ENCODE measurements at regions not wholly inside any gene's neighbourhood (a gene's known extent, or its start where the extent isn't known, plus 50 kb on each side); places are given as distances from the start of the nearest gene placed in this dataset.

GRCh38 chr4:101458473-101458872 lies 111.1 kb upstream of the PPP3CA start:
- Mint-ChIP-seq H3K36me3 (ENCODE audit: low read depth) (peaks cover 6% of the 10 kb centered on the region; the same call in 2 of the 3 replicates), H3K27ac (no peak overlapping the region), H3K9me3 (peaks cover 19% of the 10 kb centered on the region; the same call in 2 of the 3 replicates), H3K4me3 (no peak overlapping the region), H3K4me1 (no peaks in the 10 kb centered on the region), H3K27me3 (ENCODE audit: insufficient read depth, low read depth, poor library complexity) (peaks cover 2% of the 10 kb centered on the region)
- peaks cover 11% of the 10 kb centered on the region; the same call in 1 of the 2 replicates for H3K9me2 ChIP-seq (ENCODE audit: insufficient read depth)
- no peak for DNase-seq (ENCODE audit: low spot score)
- H3K36me3 ChIP-seq (ENCODE audit: insufficient read depth) = no peaks in the 10 kb centered on the region
- H3F3A ChIP-seq (replicated peaks; ENCODE audit: low read depth) = no peaks in the 10 kb centered on the region
- no peaks in the 10 kb centered on the region for H3K27me3 ChIP-seq (ENCODE audit: insufficient read depth)
- H3K79me2 ChIP-seq (replicated peaks; ENCODE audit: insufficient read depth) = no peaks in the 10 kb centered on the region
- no peak for ATAC-seq
- H2AFZ ChIP-seq = no peak overlapping the region
- no peaks in the 10 kb centered on the region for H4K20me1 ChIP-seq (replicated peaks; ENCODE audit: insufficient read depth)
- TF ChIP-seq ETS1 (IDR thresholded peaks at IDR 0.05) (no peak), CREB1 (CRISPR knock-in tag; IDR thresholded peaks at IDR 0.05; ENCODE audit: low read depth) (no peak), JUNB (IDR thresholded peaks at IDR 0.05; ENCODE audit: unreplicated experiment) (no peak), CTCF (conservative IDR thresholded peaks at IDR 0.05; ENCODE audit: low read depth in 2 of 2) (no peak), ZNF331 (CRISPR knock-in tag; IDR thresholded peaks at IDR 0.05; ENCODE audit: low read depth) (no peak), REST (IDR thresholded peaks at IDR 0.05; ENCODE audit: unreplicated experiment) (no peak)
- H3K4me3 ChIP-seq = no peak overlapping the region
- no peak overlapping the region for H3K4me2 ChIP-seq
- H3K4me1 ChIP-seq (ENCODE audit: insufficient read depth) = no peaks in the 10 kb centered on the region
- H3K27ac ChIP-seq (ENCODE audit: low read depth) = no peak overlapping the region

GRCh38 chr4:101451086-101451485 lies 103.8 kb upstream of the PPP3CA start:
- Histone ChIP-seq H3K4me2 (no peak overlapping the region), H3K27ac (ENCODE audit: low read depth) (no peak overlapping the region), H3K4me1 (ENCODE audit: insufficient read depth) (no peaks in the 10 kb centered on the region), H2AFZ (0 out of 2 replicates have a peak overlapping the region, but pooled peaks have one; percentile 26), H3K27me3 (ENCODE audit: insufficient read depth) (no peaks in the 10 kb centered on the region), H3K9me2 (ENCODE audit: insufficient read depth) (no peaks in the 10 kb centered on the region), H4K20me1 (replicated peaks; ENCODE audit: insufficient read depth) (no peaks in the 10 kb centered on the region), H3K79me2 (replicated peaks; ENCODE audit: insufficient read depth) (no peaks in the 10 kb centered on the region), H3F3A (replicated peaks; ENCODE audit: low read depth) (no peaks in the 10 kb centered on the region), H3K4me3 (no peak overlapping the region), H3K36me3 (ENCODE audit: insufficient read depth) (no peaks in the 10 kb centered on the region)
- TF ChIP-seq ZNF331 (CRISPR knock-in tag; IDR thresholded peaks at IDR 0.05; ENCODE audit: low read depth) (no peak), NANOG (IDR thresholded peaks at IDR 0.05; ENCODE audit: borderline replicate concordance) (no peak), STAT1 (IDR thresholded peaks at IDR 0.05; ENCODE audit: unreplicated experiment) (no peak), ZNF114 (CRISPR knock-in tag; IDR thresholded peaks at IDR 0.05) (no peak), REST (IDR thresholded peaks at IDR 0.05; ENCODE audit: unreplicated experiment) (no peak), ETS1 (IDR thresholded peaks at IDR 0.05) (no peak), EZH2 (IDR thresholded peaks at IDR 0.05; ENCODE audit: low read depth, unreplicated experiment) (no peak), EZH2phosphoT487 (IDR thresholded peaks at IDR 0.05; ENCODE audit: unreplicated experiment) (no peak), JUNB (IDR thresholded peaks at IDR 0.05; ENCODE audit: unreplicated experiment) (no peak), CREB1 (CRISPR knock-in tag; IDR thresholded peaks at IDR 0.05; ENCODE audit: low read depth) (no peak), POLR2AphosphoS5 (IDR thresholded peaks at IDR 0.05; ENCODE audit: low read depth) (no peak)
- Mint-ChIP-seq H3K27ac (no peak overlapping the region; the same call in 1 of the 2 replicates), H3K9me3 (peaks cover 3% of the 10 kb centered on the region; the same call in 1 of the 3 replicates), H3K4me1 (no peaks in the 10 kb centered on the region), H3K27me3 (ENCODE audit: insufficient read depth, low read depth, poor library complexity) (no peaks in the 10 kb centered on the region), H3K4me3 (no peak overlapping the region), H3K36me3 (ENCODE audit: low read depth) (no peaks in the 10 kb centered on the region)
- DNase-seq (ENCODE audit: low spot score) = no peak
- no peak for ATAC-seq

All from GM23338 (cell line).